ENCODE measurements at regions not wholly inside any gene's neighbourhood (a gene's known extent, or its start where the extent isn't known, plus 50 kb on each side); places are given as distances from the start of the nearest gene placed in this dataset.

GRCh38 chr5:125558016-125558415 lies 811.6 kb upstream of the ZNF608 start:
- Histone ChIP-seq H3K27ac (no peak overlapping the region), H3K4me1 (peaks cover 12% of the 10 kb centered on the region; the same call in 1 of the 3 replicates), H3K4me3 (no peak overlapping the region), H3K4me2 (no peak overlapping the region), H3K9me3 (no peaks in the 10 kb centered on the region)
- no peak for ATAC-seq
- TF ChIP-seq ZC3H11A (IDR thresholded peaks at IDR 0.05), result no peak
- no peak for TF ChIP-seq NPAS2 (CRISPR knock-in tag; IDR thresholded peaks at IDR 0.05; ENCODE audit: borderline replicate concordance)
- TF ChIP-seq BCL3 (IDR thresholded peaks at IDR 0.05), result no peak
- no peak for TF ChIP-seq CTCF (IDR thresholded peaks at IDR 0.05)
- TF ChIP-seq EHMT2 (IDR thresholded peaks at IDR 0.05; ENCODE audit: low read depth), result no peak
- TF ChIP-seq JUNB (IDR thresholded peaks at IDR 0.05), result no peak
- TF ChIP-seq GATA3 (IDR thresholded peaks at IDR 0.05; ENCODE audit: borderline replicate concordance), result no peak
- TF ChIP-seq EP300 (IDR thresholded peaks at IDR 0.05), result no peak
- TF ChIP-seq PBX3 (IDR thresholded peaks at IDR 0.05), result no peak
- no peak for TF ChIP-seq HOXA7 (CRISPR knock-in tag; IDR thresholded peaks at IDR 0.05)
- no peak for TF ChIP-seq CEBPB (IDR thresholded peaks at IDR 0.05)
- no peak for TF ChIP-seq FOXS1 (CRISPR knock-in tag; IDR thresholded peaks at IDR 0.05)
- no peak for TF ChIP-seq NR3C1 (IDR thresholded peaks at IDR 0.05)
- no peak for TF ChIP-seq ZSCAN20 (CRISPR knock-in tag; IDR thresholded peaks at IDR 0.05)
- TF ChIP-seq CHD2 (IDR thresholded peaks at IDR 0.05; ENCODE audit: low read length, partially characterized antibody), result no peak
- no peak for TF ChIP-seq FOSL2 (IDR thresholded peaks at IDR 0.05)
- TF ChIP-seq FOSL2 (CRISPR knock-in tag; IDR thresholded peaks at IDR 0.05), result no peak
- TF ChIP-seq HDAC2 (IDR thresholded peaks at IDR 0.05), result no peak
- no peak for TF ChIP-seq MAX (IDR thresholded peaks at IDR 0.05)
- TF ChIP-seq RAD21 (conservative IDR thresholded peaks at IDR 0.05 in 1 of 2, IDR thresholded peaks at IDR 0.05 in 1 of 2), result no peak
- ChIA-PET CTCF (interaction anchor here (0.6 to 0.7 kb wide), 2 partner anchors 16 to 234 kb away, joined by 3 to 6 read pairs; no protein-coding TSS in a partner anchor), POLR2A (interaction anchor here (1.9 kb wide), 1 partner anchor 73 kb away, joined by 10 read pairs; no protein-coding TSS in a partner anchor)
- DNase-seq (ENCODE audit: low read depth in 1 of 2, low spot score in 1 of 2), result no peak
- FAIRE-seq, result no peak
- 37% methylated on average over 1 of the region's 1 CpG for WGBS (ENCODE audit: missing lambda C conversion rate)

- 77% methylated on average over 3 of the region's 3 CpGs for WGBS (ENCODE audit: missing lambda C conversion rate)
- Histone ChIP-seq H3K4me2 (no peak overlapping the region), H3K4me1 (peaks cover 12% of the 10 kb centered on the region; the same call in 1 of the 3 replicates), H3K9me3 (no peaks in the 10 kb centered on the region), H3K4me3 (no peak overlapping the region), H3K27ac (no peak overlapping the region)
- CTCF ChIA-PET, result no interaction called here
- POLR2A ChIA-PET, result interaction anchor here (1.9 kb wide), 1 partner anchor 73 kb away, joined by 10 read pairs; no protein-coding TSS in a partner anchor
- TF ChIP-seq CTCF (IDR thresholded peaks at IDR 0.05) (no peak), ZFP36 (IDR thresholded peaks at IDR 0.05; ENCODE audit: borderline replicate concordance, partially characterized antibody) (no peak), ESRRA (IDR thresholded peaks at IDR 0.05; ENCODE audit: borderline replicate concordance, low read length) (no peak), NR3C1 (IDR thresholded peaks at IDR 0.05) (no peak), ZNF302 (CRISPR knock-in tag; IDR thresholded peaks at IDR 0.05) (no peak), FOSL2 (IDR thresholded peaks at IDR 0.05) (no peak), FOSL2 (CRISPR knock-in tag; IDR thresholded peaks at IDR 0.05) (no peak), TP53 (CRISPR knock-in tag; IDR thresholded peaks at IDR 0.05) (no peak), GATA3 (IDR thresholded peaks at IDR 0.05; ENCODE audit: borderline replicate concordance) (no peak), CBX2 (IDR thresholded peaks at IDR 0.05; ENCODE audit: borderline replicate concordance, low read depth) (no peak), MYC (IDR thresholded peaks at IDR 0.05; ENCODE audit: borderline replicate concordance, low read length) (no peak)
- FAIRE-seq, result no peak
- ATAC-seq, result no peak
- DNase-seq (ENCODE audit: low read depth in 1 of 2, low spot score in 1 of 2), result no peak
Observed at GRCh38 chr5:125558466-125558865, 812.0 kb upstream of the ZNF608 start.
